Inflammatory macrophage (primary cell): ENCODE measurements at regions not wholly inside any gene's neighbourhood (a gene's known extent, or its start where the extent isn't known, plus 50 kb on each side); places are given as distances from the start of the nearest gene placed in this dataset.
"Not testable (repeated sequence)": the region's sequence is repeated elsewhere in the genome, so short reads cannot be mapped to it uniquely, and the experiment has no call there.

Source experiments
- DNase-seq, 2 donors: peaks; one replicate each; pipeline ENCODE4 v3.0.0-alpha.2; 2020 to 2022

GRCh38 chr3:152671446-152672319, 163.2 kb upstream of the P2RY1 start:
- DNase-seq, result no peak

GRCh38 chr3:152672320-152672649, 162.6 kb upstream of the P2RY1 start:
- DNase-seq, result no peak

GRCh38 chr3:152676810-152677379, 158.0 kb upstream of the P2RY1 start:
- DNase-seq, result no peak

GRCh38 chr3:152677491-152677890, 157.4 kb upstream of the P2RY1 start:
- no peak for DNase-seq

GRCh38 chr3:152682477-152682876, 152.5 kb upstream of the P2RY1 start:
- DNase-seq, result no peak

GRCh38 chr3:152683521-152683999, 151.4 kb upstream of the P2RY1 start:
- DNase-seq, result no peak

- DNase-seq, result no peak
Observed at GRCh38 chr3:152684279-152684678, 150.7 kb upstream of the P2RY1 start.

GRCh38 chr3:152688313-152688712, 146.6 kb upstream of the P2RY1 start:
- DNase-seq, result no peak

- DNase-seq, result not testable (repeated sequence)
Observed at GRCh38 chr3:152692326-152692725, 142.6 kb upstream of the P2RY1 start.

- not testable (repeated sequence) for DNase-seq
Observed at GRCh38 chr3:152693521-152694250, 141.2 kb upstream of the P2RY1 start.

- no peak for DNase-seq
Observed at GRCh38 chr3:152695840-152696239, 139.1 kb upstream of the P2RY1 start.

- DNase-seq, result no peak
Observed at GRCh38 chr3:152696962-152697361, 138.0 kb upstream of the P2RY1 start.

GRCh38 chr3:152703245-152703890, 131.6 kb upstream of the P2RY1 start:
- DNase-seq, result peak; percentile 40 to 66

- no peak for DNase-seq
Observed at GRCh38 chr3:152706991-152707713, 127.8 kb upstream of the P2RY1 start.

GRCh38 chr3:152709659-152710058, 125.3 kb upstream of the P2RY1 start:
- DNase-seq, result no peak

- DNase-seq, result no peak
Observed at GRCh38 chr3:152710549-152710948, 124.4 kb upstream of the P2RY1 start.

- DNase-seq, result no peak
Observed at GRCh38 chr3:152713989-152714388, 120.9 kb upstream of the P2RY1 start.

- no peak for DNase-seq
Observed at GRCh38 chr3:152714507-152714906, 120.4 kb upstream of the P2RY1 start.

- DNase-seq, result no peak
Observed at GRCh38 chr3:152717252-152717651, 117.7 kb upstream of the P2RY1 start.

- DNase-seq, result no peak
Observed at GRCh38 chr3:152718810-152719209, 116.1 kb upstream of the P2RY1 start.

- peak; percentile 17 to 64 for DNase-seq
Observed at GRCh38 chr3:152719264-152719663, 115.7 kb upstream of the P2RY1 start.
